Endothelial cell of umbilical vein (primary cell): ENCODE measurements at regions not wholly inside any gene's neighbourhood (a gene's known extent, or its start where the extent isn't known, plus 50 kb on each side); places are given as distances from the start of the nearest gene placed in this dataset.
A peak's percentile ranks its signal among the peaks of the same experiment; 100 is the strongest.

Experiments used
- BruUV-seq: library from RNA; stranded (reverse); fragments of 400-500 nt; replicated peaks from 2 replicates; lab custom pipeline; 2021; lab: Mats Ljungman, UMichigan
- CTCF ChIA-PET: fragments of 300-600, 350-600 bp; sonication (Branson Sonifier 250); formaldehyde crosslinking; loops from one replicate; lab custom pipeline; 2021; ENCODE audit warnings: antibody characterized with exemption, inconsistent platforms; lab: Charles Lee
- POLR2A ChIA-PET: fragments of 300-600, 350-600 bp; sonication (Branson Sonifier 250); formaldehyde crosslinking; loops from one replicate; lab custom pipeline; 2021; ENCODE audit warnings: antibody characterized with exemption, inconsistent platforms; lab: Charles Lee
- DNase-seq: peaks from one replicate; pipeline ENCODE4 v3.0.0-alpha.2; 2011; ENCODE audit warnings: low read depth, low spot score
- FAIRE-seq: peaks from 2 replicates; lab custom pipeline; 2011; peaks lifted over from hg19 to GRCh38; lab: Jason Lieb, UNC
- H2AFZ ChIP-seq: 2 replicates; pipeline ENCODE4 v1.6.0; 2012; ENCODE audit warnings: low read depth, low read length, control low read depth, inconsistent platforms
- H3K27ac ChIP-seq: 2 replicates; pipeline ENCODE4 v1.5.1; 2011; ENCODE audit warnings: low read depth, mild to moderate bottlenecking, control low read depth, low read length, moderate library complexity; ENCODE audit not compliant: insufficient read depth
- H3K27me3 ChIP-seq, 2 experiments: 2 replicates each; pipeline versions ENCODE4 v1.6.0 to v1.6.1; 2011; ENCODE audit warnings: low read length in 2 of 2, mixed read lengths in 1 of 2; ENCODE audit not compliant: control insufficient read depth in 2 of 2, insufficient read depth in 2 of 2
- H3K36me3 ChIP-seq, 2 experiments: 2 replicates in 1 of 2; 3 replicates in 1 of 2; pipeline ENCODE4 v1.5.1; 2011; ENCODE audit warnings: low read length in 2 of 2, mild to moderate bottlenecking in 1 of 2, moderate library complexity in 1 of 2; ENCODE audit not compliant: control insufficient read depth in 2 of 2, insufficient read depth in 2 of 2; ENCODE audit errors: extremely low read depth in 1 of 2
- H3K4me1 ChIP-seq: 3 replicates; pipeline ENCODE4 v1.5.1; 2011; ENCODE audit warnings: mild to moderate bottlenecking, low read length; ENCODE audit not compliant: control insufficient read depth, insufficient read depth; ENCODE audit errors: extremely low read depth
- H3K4me2 ChIP-seq: 2 replicates; pipeline ENCODE4 v1.6.1; 2011; ENCODE audit warnings: low read length, control low read depth, mixed read lengths; ENCODE audit not compliant: insufficient read depth
- H3K4me3 ChIP-seq, 3 experiments: fragments of 200-600 bp in 1 of 3; sonication (generic), shearing (Covaris generic) in 1 of 3; replicated peaks in 1 of 3; 2 replicates each; pipeline ENCODE4 v1.5.1; 2011 to 2016; ENCODE audit warnings: control low read depth in 3 of 3, low read length in 3 of 3, mild to moderate bottlenecking in 2 of 3, inconsistent platforms in 1 of 3, low read depth in 1 of 3, moderate library complexity in 1 of 3; ENCODE audit not compliant: insufficient read depth in 1 of 3
- H3K79me2 ChIP-seq: 2 replicates; pipeline ENCODE4 v1.6.0; 2012; ENCODE audit warnings: low read length, inconsistent platforms; ENCODE audit not compliant: control insufficient read depth, insufficient read depth
- H3K9ac ChIP-seq: replicated peaks from 2 replicates; pipeline ENCODE3; 2011; ENCODE audit warnings: low read length, control low read depth; ENCODE audit not compliant: insufficient read depth; ENCODE audit errors: extremely low read depth
- H3K9me1 ChIP-seq: replicated peaks from 3 replicates; pipeline ENCODE4 v1.6.0; 2011; ENCODE audit warnings: mild to moderate bottlenecking, low read length; ENCODE audit not compliant: control insufficient read depth, insufficient read depth; ENCODE audit errors: extremely low read depth
- H3K9me3 ChIP-seq: replicated peaks from 2 replicates; pipeline ENCODE4 v1.5.1; 2012; ENCODE audit warnings: low read length, inconsistent platforms; ENCODE audit not compliant: control insufficient read depth, insufficient read depth
- H4K20me1 ChIP-seq: replicated peaks from 2 replicates; pipeline ENCODE3; 2011; ENCODE audit warnings: mild to moderate bottlenecking, low read length; ENCODE audit not compliant: control insufficient read depth, insufficient read depth; ENCODE audit errors: extremely low read depth
- CTCF ChIP-seq, 2 donors: IDR thresholded peaks; 1 replicate in 1 of 2; 2 replicates in 1 of 2; pipeline ENCODE4 v1.5.1; 2011; ENCODE audit warnings: low read length in 2 of 2, mild to moderate bottlenecking in 2 of 2, moderate library complexity in 2 of 2, control low read depth in 1 of 2, inconsistent platforms in 1 of 2, low read depth in 1 of 2; ENCODE audit not compliant: insufficient read depth in 1 of 2; ENCODE audit errors: extremely low read depth in 1 of 2
- EZH2 ChIP-seq: IDR thresholded peaks from 2 replicates; pipeline ENCODE4 v1.6.1; 2012; ENCODE audit warnings: borderline replicate concordance, low read depth, mild to moderate bottlenecking, moderate library complexity, low read length, inconsistent platforms; ENCODE audit not compliant: severe bottlenecking
- FOS ChIP-seq: IDR thresholded peaks from 2 replicates; pipeline ENCODE4 v1.6.1; 2011; ENCODE audit warnings: mild to moderate bottlenecking, low read length, moderate library complexity, borderline replicate concordance; ENCODE audit not compliant: insufficient read depth
- GATA2 ChIP-seq: IDR thresholded peaks from 2 replicates; pipeline ENCODE4 v1.7.0; 2011; ENCODE audit warnings: low read depth, mild to moderate bottlenecking, moderate library complexity, mixed read lengths, low read length; ENCODE audit not compliant: insufficient read length, insufficient read depth
- JUN ChIP-seq: IDR thresholded peaks from 2 replicates; pipeline ENCODE4 v1.6.1; 2011; ENCODE audit warnings: borderline replicate concordance, low read depth; ENCODE audit not compliant: insufficient read length, insufficient read depth
- MAX ChIP-seq: IDR thresholded peaks from 2 replicates; pipeline ENCODE4 v1.6.1; 2011; ENCODE audit not compliant: insufficient read depth, insufficient read length
- MYC ChIP-seq: IDR thresholded peaks from one replicate; pipeline ENCODE4 v1.6.1; 2011; ENCODE audit warnings: mild to moderate bottlenecking, low read depth, low read length
- POLR2A ChIP-seq: IDR thresholded peaks from 2 replicates; pipeline ENCODE4 v1.6.1; 2012; ENCODE audit warnings: low read depth, mild to moderate bottlenecking, control low read depth, low read length
- POLR2AphosphoS5 ChIP-seq: IDR thresholded peaks from 2 replicates; pipeline ENCODE4 v1.6.1; 2012; ENCODE audit warnings: low read depth, mild to moderate bottlenecking, control low read depth, low read length, moderate library complexity; ENCODE audit not compliant: insufficient read depth
- dilution Hi-C: fragments of 300-500 bp; cut with MboI; formaldehyde crosslinking; loops from one replicate; pipeline ENCODE4 v1.15.0; 2019; ENCODE audit warnings: low sequenced_read_pairs; ENCODE audit not compliant: extremely low pct_ligation_motif_present
- intact Hi-C: fragments of 100-400 bp; cut with micrococcal nuclease; formaldehyde crosslinking; loops from one replicate; pipeline ENCODE4 v1.10.0; 2022

- peaks cover 40% of the 10 kb centered on the region for H3K4me1 ChIP-seq
- no peak for FAIRE-seq
- no peak overlapping the region for H3K9ac ChIP-seq
- no peaks in the 10 kb centered on the region for H4K20me1 ChIP-seq
- H3K4me3 ChIP-seq = no peak overlapping the region
- H3K9me3 ChIP-seq = no peaks in the 10 kb centered on the region
- POLR2A ChIA-PET = no interaction called here
- H3K27ac ChIP-seq = peak overlapping the region; percentile 25
- H2AFZ ChIP-seq = no peak overlapping the region
- dilution Hi-C loops (no loop called here), intact Hi-C loops (loop anchor here (1.0 to 2.0 kb wide), 4 partner anchors 12 to 73 kb away; no protein-coding TSS in a partner anchor)
- H3K36me3 ChIP-seq = no peaks in the 10 kb centered on the region
- no peak overlapping the region for H3K4me2 ChIP-seq
- CTCF ChIA-PET = interaction anchor here (2.5 kb wide), 1 partner anchor 18 kb away, joined by 8 read pairs; no protein-coding TSS in a partner anchor
- H3K27me3 ChIP-seq = peaks cover 0 to 2% of the 10 kb centered on the region in 2 experiments
- H3K79me2 ChIP-seq = no peaks in the 10 kb centered on the region
- no peak for TF ChIP-seq EZH2
- TF ChIP-seq GATA2 = no peak
- no peak for TF ChIP-seq FOS
- TF ChIP-seq POLR2A = no peak
- no peak for TF ChIP-seq CTCF (IDR thresholded peaks at IDR 0.05; ENCODE audit: extremely low read depth in 1 of 2, insufficient read depth in 1 of 2, low read depth in 1 of 2, low read length in 2 of 2)
- TF ChIP-seq JUN = no peak
- TF ChIP-seq MAX = no peak
- TF ChIP-seq MYC = no peak
- TF ChIP-seq POLR2AphosphoS5 = no peak
- DNase-seq = no peak
- H3K9me1 ChIP-seq = no peaks in the 10 kb centered on the region
- BruUV-seq = no TSS peak
Observed at GRCh38 chr3:128555841-128556240, 62.8 kb upstream of the GATA2 start.
